Tibial nerve (tissue), 4 donors: ENCODE measurements at regions not wholly inside any gene's neighbourhood (a gene's known extent, or its start where the extent isn't known, plus 50 kb on each side); places are given as distances from the start of the nearest gene placed in this dataset.
A peak's percentile ranks its signal among the peaks of the same experiment; 100 is the strongest.

Experiments used
- DNase-seq, 2 donors: peaks; one replicate each; pipeline ENCODE4 v3.0.0-alpha.2; 2019; ENCODE audit warnings: low spot score in 2 of 2
- H3K27ac ChIP-seq, 4 donors: fragments of 200-600 bp; sonication (generic) in 3 of 4; one replicate each; pipeline ENCODE4 v1.5.1; 2017 to 2019; ENCODE audit warnings: mild to moderate bottlenecking in 1 of 4
- H3K27me3 ChIP-seq, 2 donors: fragments of 200-600 bp; sonication (generic) in 1 of 2; one replicate each; pipeline versions ENCODE4 v1.5.1 to v1.6.0; 2017 to 2019
- H3K36me3 ChIP-seq, 3 donors: fragments of 200-600 bp; sonication (generic); one replicate each; pipeline ENCODE4 v1.5.1; 2018 to 2019
- H3K4me1 ChIP-seq, 4 donors: fragments of 200-600 bp; sonication (generic) in 3 of 4; one replicate each; pipeline ENCODE4 v1.5.1; 2017 to 2019
- H3K4me3 ChIP-seq, 4 donors: fragments of 200-600 bp; sonication (generic) in 3 of 4; one replicate each; pipeline ENCODE4 v1.5.1; 2017 to 2019; ENCODE audit warnings: mild to moderate bottlenecking in 1 of 4, moderate library complexity in 1 of 4
- H3K9me3 ChIP-seq, 4 donors: fragments of 200-600 bp; sonication (generic) in 3 of 4; one replicate each; pipeline ENCODE4 v1.5.1; 2017 to 2019
- EP300 ChIP-seq, 2 donors: sonication (generic); formaldehyde crosslinking; IDR thresholded peaks; one replicate each; pipeline ENCODE4 v1.6.1; 2017; ENCODE audit warnings: antibody characterized with exemption in 2 of 2, mild to moderate bottlenecking in 1 of 2
- POLR2A ChIP-seq, 2 donors: fragments of 450-650 bp; IDR thresholded peaks; one replicate each; pipeline ENCODE4 v1.6.1; 2017; ENCODE audit warnings: antibody characterized with exemption in 2 of 2, mild to moderate bottlenecking in 2 of 2, moderate library complexity in 2 of 2
- WGBS, 2 donors: methylation state at CpG; one replicate each; pipeline ENCODE4 v1.1.5; 2018; 5-methylcytosine and 5-hydroxymethylcytosine counted together
- TF ChIP-seq, protein P1 (sequence below), 5 experiments: fragments of 200-600 bp in 3 of 5; fragments of 450-650 bp in 2 of 5; sonication (generic) in 3 of 5; IDR thresholded peaks; one replicate each; pipeline ENCODE4 v1.5.1; 2016 to 2019; ENCODE audit warnings: antibody characterized with exemption in 5 of 5, mild to moderate bottlenecking in 3 of 5, moderate library complexity in 2 of 5

DNA sequence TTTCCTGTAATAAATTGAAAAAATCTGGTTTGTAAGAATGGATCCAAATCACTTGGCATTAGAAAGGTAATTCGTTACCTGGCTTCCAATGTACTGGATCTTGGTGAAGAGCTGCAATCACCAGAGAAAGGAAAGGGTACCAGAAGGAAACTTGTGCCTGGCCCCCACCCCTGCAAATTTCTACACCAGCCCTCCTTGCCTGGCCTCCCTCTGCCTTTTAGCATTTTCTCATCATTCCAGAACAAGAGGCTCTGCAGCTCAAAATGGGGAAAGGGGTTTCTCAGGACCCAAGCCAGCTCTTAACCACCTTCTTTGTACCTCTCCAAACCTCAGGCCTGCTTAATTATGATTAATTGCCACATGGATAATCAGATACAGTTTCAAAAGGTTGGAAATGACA, 612.8 kb upstream of the MGMT start:
- 42 to 90% methylated on average over 1 of the region's 1 CpG for WGBS, 2 donors

DNA sequence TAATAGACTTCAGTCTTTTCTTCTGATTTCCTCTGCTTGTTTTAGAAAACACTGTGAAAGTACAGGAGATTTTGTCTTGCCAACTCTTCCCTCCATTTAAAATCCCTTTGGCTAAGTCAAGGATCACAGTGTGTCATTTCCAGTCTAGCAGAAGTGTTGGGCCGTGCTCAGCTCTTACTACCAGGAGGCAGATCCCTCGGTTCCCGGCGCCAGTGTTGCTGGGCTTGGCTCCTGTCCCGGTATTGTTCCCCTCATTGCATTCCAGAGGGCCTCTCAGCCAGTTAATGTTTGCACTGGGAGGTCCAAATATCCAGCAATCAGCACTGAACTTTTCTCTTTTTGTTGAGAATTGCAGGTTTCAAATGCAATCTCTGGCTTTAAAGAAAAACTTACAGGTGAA, 612.1 kb upstream of the MGMT start:
- Histone ChIP-seq H3K27ac (peak overlapping the region in 2 of 4 donors; percentile 16 to 36), H3K36me3 (no peaks in the 10 kb centered on the region), H3K9me3 (no peaks in the 10 kb centered on the region), H3K4me1 (peaks cover 0 to 67% (median 9%) of the 10 kb centered on the region in 4 donors), H3K4me3 (no peak overlapping the region), H3K27me3 (no peaks in the 10 kb centered on the region)
- TF ChIP-seq EP300 (IDR thresholded peaks at IDR 0.05): peak in 1 of 2 donors; percentile 83
- TF ChIP-seq POLR2A (IDR thresholded peaks at IDR 0.05): no peak
- TF ChIP-seq, protein P1, sequence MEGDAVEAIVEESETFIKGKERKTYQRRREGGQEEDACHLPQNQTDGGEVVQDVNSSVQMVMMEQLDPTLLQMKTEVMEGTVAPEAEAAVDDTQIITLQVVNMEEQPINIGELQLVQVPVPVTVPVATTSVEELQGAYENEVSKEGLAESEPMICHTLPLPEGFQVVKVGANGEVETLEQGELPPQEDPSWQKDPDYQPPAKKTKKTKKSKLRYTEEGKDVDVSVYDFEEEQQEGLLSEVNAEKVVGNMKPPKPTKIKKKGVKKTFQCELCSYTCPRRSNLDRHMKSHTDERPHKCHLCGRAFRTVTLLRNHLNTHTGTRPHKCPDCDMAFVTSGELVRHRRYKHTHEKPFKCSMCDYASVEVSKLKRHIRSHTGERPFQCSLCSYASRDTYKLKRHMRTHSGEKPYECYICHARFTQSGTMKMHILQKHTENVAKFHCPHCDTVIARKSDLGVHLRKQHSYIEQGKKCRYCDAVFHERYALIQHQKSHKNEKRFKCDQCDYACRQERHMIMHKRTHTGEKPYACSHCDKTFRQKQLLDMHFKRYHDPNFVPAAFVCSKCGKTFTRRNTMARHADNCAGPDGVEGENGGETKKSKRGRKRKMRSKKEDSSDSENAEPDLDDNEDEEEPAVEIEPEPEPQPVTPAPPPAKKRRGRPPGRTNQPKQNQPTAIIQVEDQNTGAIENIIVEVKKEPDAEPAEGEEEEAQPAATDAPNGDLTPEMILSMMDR (IDR thresholded peaks at IDR 0.05): no peak
- peak; percentile 75 to 83 for DNase-seq
- WGBS, 2 donors: 7 to 14% methylated on average over 5 of the region's 5 CpGs

More for the DNA sequence above, 612.8 kb upstream of the MGMT start:
- H3K4me3 ChIP-seq: no peak overlapping the region
- peaks cover 0 to 66% (median 9%) of the 10 kb centered on the region in 4 donors for H3K4me1 ChIP-seq
- no peaks in the 10 kb centered on the region for H3K9me3 ChIP-seq
- peak overlapping the region in 1 of 4 donors; percentile 16 for H3K27ac ChIP-seq
- TF ChIP-seq POLR2A (IDR thresholded peaks at IDR 0.05) (no peak), EP300 (IDR thresholded peaks at IDR 0.05) (no peak)
- TF ChIP-seq, protein P1 (IDR thresholded peaks at IDR 0.05): no peak
- no peaks in the 10 kb centered on the region for H3K36me3 ChIP-seq
- no peaks in the 10 kb centered on the region for H3K27me3 ChIP-seq
- peak in 1 of 2 donors; percentile 3 for DNase-seq

DNA sequence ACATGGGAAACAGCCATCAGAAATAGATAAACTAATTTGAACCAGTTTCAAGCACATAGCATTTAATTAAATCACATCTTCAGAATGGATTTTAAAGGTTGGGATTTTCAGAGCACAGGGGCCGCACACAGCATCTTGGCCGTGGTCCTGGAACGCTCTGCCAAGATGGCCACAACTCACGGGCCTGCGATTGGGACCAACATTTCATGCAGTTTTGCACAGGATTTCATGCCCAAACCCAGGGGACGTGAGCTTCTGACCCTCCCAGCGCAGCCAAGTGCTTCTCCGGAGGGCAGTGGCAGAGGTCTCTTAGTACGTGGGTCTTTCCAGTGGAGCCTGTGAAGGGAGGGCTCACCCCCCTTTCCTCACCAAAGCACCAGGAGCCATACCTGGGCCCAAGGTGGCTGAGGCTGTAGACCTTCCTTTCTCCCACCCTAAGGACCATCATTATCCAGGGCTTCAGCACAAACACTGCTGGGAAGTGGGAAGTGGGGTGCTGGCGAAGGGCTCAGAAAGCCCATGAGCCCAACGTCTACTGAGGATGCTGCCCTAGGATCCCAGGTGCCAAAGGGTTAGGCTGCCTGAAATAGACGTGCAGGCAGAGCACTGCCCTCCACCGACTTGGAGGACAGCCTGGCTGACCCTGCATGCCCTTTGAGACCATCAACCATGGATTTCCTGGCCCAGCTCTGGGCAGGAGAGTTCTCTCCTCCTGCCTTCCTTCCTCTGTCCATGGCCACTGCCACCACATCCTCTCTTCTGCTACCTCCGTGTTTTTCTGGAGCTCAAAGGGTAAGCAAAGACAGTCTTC, 611.2 kb upstream of the MGMT start:
- Histone ChIP-seq H3K27me3 (no peaks in the 10 kb centered on the region), H3K4me1 (peaks cover 0 to 62% (median 9%) of the 10 kb centered on the region in 4 donors), H3K9me3 (no peaks in the 10 kb centered on the region), H3K4me3 (no peak overlapping the region), H3K27ac (peak overlapping the region in 2 of 4 donors; percentile 26 to 38), H3K36me3 (no peaks in the 10 kb centered on the region)
- 52 to 58% methylated on average over 13 to 14 of the region's 14 CpGs for WGBS, 2 donors
- no peak for DNase-seq
- TF ChIP-seq, protein P1 (IDR thresholded peaks at IDR 0.05): no peak
- TF ChIP-seq EP300 (IDR thresholded peaks at IDR 0.05) (no peak), POLR2A (IDR thresholded peaks at IDR 0.05) (no peak)

DNA sequence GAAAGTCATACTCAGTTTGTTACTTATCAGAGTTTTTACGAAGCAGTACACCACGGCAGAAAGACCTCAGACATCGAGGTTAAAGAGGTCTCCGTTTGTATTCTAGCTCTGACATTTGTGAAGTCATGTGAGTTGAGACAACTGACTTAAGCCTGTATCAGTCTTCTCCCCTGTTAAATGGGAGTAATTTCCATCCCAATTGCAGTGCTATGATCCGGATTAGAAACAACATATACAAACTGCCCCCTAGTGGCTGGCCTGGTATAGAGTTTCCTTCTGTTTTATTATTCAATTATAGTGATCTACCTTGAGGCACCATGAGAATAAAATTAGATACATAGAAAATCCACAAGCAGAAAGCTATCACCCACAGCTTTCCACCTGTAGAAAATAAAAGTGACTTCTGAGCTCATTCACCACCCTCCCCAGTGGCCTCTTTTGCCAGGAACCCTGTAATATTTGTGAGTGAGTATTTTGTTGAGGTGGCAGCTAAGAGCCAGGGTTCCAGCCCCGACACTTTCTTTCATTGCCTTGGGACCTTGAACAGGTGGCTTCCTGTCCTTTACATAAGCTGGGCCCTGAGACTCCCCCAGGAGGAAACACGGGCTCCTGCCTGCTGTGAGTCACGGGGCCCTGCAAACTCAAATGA, 607.2 kb upstream of the MGMT start:
- DNase-seq: peak in 1 of 2 donors; percentile 54
- Histone ChIP-seq H3K9me3 (no peaks in the 10 kb centered on the region), H3K27ac (no peak overlapping the region), H3K4me3 (no peak overlapping the region), H3K27me3 (no peaks in the 10 kb centered on the region), H3K36me3 (no peaks in the 10 kb centered on the region), H3K4me1 (peaks cover 0 to 24% (median 7%) of the 10 kb centered on the region in 4 donors)
- WGBS, 2 donors: 77% methylated on average over 8 of the region's 8 CpGs
- TF ChIP-seq, protein P1 (IDR thresholded peaks at IDR 0.05): peak; percentile 23 to 46 (median 39)
- TF ChIP-seq EP300 (IDR thresholded peaks at IDR 0.05) (no peak), POLR2A (IDR thresholded peaks at IDR 0.05) (no peak)

DNA sequence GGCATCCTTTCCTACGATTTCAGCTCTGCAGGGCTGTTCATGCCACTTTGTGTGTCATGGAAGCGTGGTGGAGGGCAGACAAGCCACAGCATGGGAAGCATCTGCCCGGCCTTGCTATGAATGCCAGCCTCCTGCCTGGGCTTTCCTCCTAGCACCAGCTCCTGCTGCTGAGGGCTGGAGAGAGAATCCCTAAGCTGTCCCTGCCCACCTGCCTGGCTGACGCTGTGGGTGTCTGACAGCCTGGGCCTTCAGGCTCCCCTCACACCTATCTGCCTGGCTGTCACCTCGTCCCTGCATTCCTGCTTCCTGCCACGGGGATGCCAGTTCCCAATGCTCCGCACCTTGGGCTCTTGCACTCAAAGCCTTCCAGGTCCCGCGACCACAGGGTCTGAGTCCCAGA, 606.5 kb upstream of the MGMT start:
- 84 to 86% methylated on average over 9 of the region's 9 CpGs for WGBS, 2 donors
- Histone ChIP-seq H3K27me3 (no peaks in the 10 kb centered on the region), H3K27ac (no peak overlapping the region), H3K4me1 (peaks cover 0 to 22% (median 3%) of the 10 kb centered on the region in 4 donors), H3K4me3 (no peak overlapping the region), H3K36me3 (no peaks in the 10 kb centered on the region), H3K9me3 (no peaks in the 10 kb centered on the region)
- no peak for TF ChIP-seq EP300 (IDR thresholded peaks at IDR 0.05)
- DNase-seq: no peak
